ENCODE measurements at regions not wholly inside any gene's neighbourhood (a gene's known extent, or its start where the extent isn't known, plus 50 kb on each side); places are given as distances from the start of the nearest gene placed in this dataset.

- no peak for DNase-seq
These were observed 267.1 kb downstream of the RPLP1 start for GRCh38 chr15:69719527-69720240.

GRCh38 chr15:69720536-69720935 lies 267.9 kb downstream of the RPLP1 start:
- no peak for DNase-seq

GRCh38 chr15:69722924-69723323 lies 270.3 kb downstream of the RPLP1 start:
- DNase-seq = no peak

- DNase-seq = no peak
These were observed 270.9 kb downstream of the RPLP1 start for GRCh38 chr15:69723404-69724096.

DNA sequence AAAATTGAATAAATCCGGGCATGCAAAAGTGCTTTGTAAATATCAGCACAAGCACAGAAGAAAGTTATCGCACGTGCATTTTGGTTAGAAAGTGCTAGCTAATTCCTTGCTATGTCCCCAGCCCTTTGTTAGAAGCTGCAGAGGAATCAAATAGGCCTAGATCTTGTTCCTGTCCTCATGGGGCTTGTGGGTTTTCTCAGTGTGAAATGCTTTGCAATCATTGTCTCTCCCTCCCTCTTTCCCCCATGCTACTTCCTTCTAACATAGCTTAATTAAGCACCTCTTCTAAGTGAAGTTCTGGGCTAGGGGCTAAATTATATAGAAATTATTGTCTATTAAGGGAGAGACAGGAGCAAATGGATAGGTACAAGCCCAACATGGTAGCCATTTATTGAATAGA lies 271.7 kb downstream of the RPLP1 start:
- DNase-seq = no peak

GRCh38 chr15:69725275-69725674 lies 272.7 kb downstream of the RPLP1 start:
- no peak for DNase-seq

GRCh38 chr15:69725957-69726356 lies 273.3 kb downstream of the RPLP1 start:
- no peak for DNase-seq

DNA sequence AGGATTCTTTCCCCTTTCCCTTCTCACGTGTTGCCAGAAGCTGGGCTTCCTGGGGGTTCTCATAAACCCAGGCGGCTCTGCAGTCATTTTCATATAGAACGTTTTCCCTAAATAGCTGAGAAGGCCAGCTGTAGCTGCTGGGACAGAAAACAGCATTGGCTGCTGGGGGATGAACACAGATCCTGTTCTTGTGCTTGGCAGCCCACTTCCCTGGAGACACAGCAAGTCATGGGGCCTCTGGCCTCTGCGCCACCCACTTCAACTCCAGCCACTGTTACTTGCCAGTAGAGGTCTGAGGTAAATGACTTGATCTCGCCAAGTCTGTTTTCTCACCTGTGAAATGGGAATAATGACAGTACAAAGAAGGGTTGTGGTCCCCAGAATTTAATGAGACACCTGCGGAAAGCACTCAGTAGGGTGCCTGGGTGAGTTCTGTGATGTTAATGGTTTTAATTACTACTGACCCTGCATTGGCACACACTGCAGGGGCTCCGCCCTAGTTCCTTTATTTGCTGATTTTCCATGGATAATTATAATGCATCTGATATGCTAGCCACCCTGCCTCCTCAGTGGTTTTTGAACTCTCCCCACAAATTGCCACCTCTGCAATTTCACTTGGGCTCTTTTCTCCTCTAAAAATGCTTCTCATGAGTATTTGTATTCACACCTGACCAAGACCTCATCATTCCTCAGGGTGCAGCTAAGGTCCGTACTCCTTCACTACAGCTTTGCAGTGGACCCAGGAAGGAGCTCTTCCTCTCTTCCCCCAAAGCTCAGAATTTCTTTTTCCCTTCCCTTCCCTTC lies 274.7 kb downstream of the RPLP1 start:
- peak; percentile 50 for DNase-seq

DNA sequence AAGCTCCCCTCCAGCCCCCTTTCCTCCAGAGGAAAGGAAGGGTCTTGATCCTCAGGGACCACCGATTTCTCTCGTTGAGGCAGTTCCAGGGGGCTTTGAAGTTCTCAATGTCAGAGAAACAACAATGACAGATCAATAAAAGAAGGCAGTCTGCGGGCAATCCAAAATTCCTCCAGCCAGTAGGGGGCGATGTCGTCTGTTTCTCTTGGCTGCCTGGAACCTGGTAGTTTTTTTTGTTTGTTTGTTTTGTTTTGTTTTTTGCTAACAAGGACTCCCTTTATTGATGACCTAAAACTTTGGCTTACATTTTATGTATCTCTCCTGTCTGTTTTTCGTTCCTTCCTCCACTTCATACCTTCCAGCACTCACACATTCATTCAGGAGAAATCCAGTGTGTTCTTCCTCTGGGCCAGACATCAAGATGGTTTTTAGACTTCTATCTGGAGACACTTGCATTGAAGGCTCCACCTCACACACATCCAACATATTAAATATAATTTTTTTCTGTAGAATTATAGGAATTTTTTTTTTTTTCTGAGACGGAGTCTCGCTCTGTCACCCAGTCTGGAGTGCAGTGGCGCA lies 276.6 kb downstream of the RPLP1 start:
- no peak for DNase-seq

DNA sequence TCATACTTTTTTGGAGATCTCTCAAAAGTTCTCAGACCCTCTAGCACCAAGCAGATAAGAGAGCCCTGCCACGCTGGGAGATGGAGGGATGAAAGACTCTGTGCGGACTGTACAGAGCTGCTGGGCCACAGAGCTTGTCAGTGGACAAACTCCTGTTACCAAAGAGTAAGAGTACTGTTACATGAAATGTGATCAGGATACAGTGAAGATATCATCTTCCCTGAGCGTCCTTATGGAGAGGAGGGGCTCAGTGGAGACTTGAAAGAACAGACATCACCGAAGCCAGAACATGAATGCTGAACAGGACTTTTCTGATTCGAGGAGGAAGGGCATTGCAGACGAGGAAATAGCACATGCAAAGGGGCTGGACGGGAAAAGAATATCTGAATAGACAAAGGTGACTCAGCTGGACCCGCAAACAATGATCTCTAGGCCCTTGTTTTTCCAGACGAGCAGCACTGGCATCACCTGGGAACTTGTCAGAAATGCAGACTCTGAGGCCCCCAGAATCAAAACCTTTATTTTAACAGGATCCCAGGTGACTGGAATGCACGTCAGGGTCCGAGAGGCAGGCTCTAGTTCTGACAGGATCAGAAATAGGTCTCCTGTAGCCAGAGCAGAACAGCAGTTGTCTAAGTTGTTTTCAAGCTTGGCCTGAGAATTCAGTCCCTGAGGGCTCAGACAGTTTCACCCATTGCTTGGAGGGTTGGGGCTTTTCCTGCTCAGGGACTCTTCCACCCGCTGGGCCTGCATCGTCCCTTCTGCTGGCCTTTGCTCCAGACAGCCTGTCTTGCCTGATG lies 277.9 kb downstream of the RPLP1 start:
- no peak for DNase-seq

DNA sequence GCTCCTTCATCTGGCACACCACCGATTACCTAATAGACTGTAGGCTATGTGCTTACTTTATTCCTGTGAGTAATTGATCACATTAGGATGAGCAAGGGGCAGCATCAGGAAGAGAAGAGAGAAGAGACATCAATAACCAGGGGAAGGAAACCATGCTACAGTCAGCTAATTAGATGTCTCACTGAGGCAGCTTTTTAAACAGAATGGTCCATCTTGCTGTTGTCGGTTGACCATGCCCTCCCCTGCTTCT lies 278.4 kb downstream of the RPLP1 start:
- DNase-seq = no peak

DNA sequence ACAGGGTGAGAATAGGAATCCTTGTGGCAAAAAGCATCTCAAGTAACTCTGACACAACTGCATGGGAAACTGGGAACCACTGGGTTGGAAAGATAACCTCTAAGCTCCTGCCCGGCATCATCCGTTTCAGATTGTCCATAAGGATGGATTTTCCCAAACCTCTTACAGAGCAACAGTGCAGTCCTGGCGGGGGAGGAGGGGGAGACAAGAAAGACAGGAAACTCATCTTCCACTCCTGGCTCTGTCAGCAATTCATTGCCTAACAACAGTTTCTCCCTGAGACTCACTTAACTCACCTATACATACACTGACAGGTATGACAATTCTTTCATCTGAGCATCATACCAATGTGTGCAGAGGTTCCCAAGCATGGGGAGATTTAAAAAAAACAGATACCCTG lies 279.0 kb downstream of the RPLP1 start:
- no peak for DNase-seq

GRCh38 chr15:69732133-69732532 lies 279.5 kb downstream of the RPLP1 start:
- no peak for DNase-seq

- no peak for DNase-seq
These were observed 282.1 kb downstream of the RPLP1 start for GRCh38 chr15:69734699-69735098.

GRCh38 chr15:69735121-69735520 lies 282.5 kb downstream of the RPLP1 start:
- DNase-seq = no peak

- DNase-seq = no peak
These were observed 283.5 kb downstream of the RPLP1 start for GRCh38 chr15:69736161-69736560.

- no peak for DNase-seq
These were observed 285.3 kb downstream of the RPLP1 start for GRCh38 chr15:69737916-69738315.

DNA sequence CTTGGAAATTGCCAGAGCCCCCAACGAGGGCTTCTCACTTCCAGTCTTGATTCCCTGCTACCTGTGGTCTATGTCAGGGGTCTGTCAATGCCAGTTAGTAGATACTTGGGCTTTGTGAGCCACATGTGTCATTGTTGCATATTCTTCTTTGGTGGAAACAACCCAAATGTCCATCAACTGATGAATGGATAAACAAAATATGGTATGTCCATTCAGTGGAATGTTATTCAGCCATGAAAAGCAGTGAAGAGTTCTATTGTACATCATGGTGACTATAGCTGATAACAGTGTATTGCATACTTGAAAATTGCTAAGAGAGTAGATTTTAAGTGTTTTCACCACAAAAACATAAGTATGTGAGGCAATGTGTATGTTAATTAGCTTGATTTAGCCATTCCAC lies 288.1 kb downstream of the RPLP1 start:
- no peak for DNase-seq

- DNase-seq = no peak
These were observed 289.7 kb downstream of the RPLP1 start for GRCh38 chr15:69742361-69742760.

DNA sequence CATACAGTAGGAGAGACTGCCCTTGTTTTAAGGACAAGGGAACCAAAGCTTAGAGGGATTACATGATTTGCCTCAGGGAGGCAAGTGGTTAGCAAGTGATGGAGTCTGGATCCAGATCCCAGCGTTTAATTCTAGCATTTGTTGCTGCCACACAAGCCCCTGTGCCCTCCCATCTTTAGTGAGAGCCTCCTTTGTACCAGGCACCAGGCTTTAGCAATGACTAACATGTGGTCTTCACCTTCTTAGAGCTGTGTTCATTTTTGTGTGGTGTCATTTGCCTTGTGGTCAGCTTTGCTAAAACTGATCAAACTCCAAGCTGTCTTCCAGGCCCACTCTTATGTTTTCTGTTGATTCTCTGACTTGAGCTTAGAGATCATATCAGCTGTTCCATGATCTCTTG lies 290.5 kb downstream of the RPLP1 start:
- no peak for DNase-seq

DNA sequence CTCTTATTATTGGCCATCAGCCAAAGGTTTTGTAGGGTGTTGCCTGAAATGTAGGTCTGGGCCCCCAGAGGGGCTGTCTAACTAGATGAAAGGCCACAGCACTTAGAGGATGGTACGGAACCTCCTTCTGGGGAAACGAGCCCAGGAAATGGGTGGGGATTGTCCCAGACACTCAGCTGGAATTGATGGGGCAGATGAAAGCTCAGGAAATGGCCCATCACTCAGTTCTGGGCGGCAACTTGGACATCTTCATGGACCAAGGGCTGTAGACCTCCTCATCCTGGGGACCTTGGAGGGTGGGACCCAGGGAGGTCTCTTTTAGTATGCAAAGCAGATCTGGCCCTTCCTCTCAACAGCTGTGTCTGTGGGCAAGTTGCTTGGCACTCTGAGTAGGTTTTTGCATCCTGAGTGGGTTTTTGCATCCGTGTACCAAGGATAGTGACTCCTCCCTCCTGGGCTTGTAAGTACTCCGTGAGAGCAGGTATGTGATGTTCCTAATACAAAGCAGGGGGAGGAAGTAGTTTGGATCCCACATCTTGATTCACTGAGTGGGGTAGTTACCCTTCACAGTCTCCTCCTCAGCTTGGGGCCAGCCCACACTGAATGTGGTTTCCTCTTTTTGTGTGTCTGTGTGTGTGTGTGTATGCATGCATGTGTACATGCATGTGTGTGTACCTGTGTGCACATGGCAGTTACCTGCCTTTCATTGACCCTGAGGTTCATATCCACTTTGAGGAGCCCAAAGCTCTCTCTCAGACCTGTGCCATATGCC lies 292.0 kb downstream of the RPLP1 start:
- no peak for DNase-seq

DNA sequence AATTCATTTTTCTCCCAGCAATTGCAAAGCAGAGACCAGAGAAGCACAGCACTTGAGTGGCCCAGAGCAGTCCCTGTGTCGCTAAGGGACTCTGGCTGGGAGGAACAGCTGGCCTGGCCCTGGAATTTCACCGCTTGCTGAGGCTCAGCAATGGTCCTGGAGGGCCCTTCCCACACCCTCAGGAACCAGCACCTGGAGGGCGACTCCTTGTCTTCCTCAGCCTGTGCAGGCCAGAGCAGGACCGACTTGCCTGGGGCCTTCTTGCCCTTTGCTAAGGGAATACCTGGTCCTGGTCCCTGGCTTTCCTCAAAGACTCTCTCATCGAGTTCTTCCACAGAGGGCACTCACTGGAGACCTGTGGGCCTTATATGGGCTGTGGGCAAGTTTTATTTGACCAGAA lies 294.6 kb downstream of the RPLP1 start:
- DNase-seq = no peak

Data from NCI-H1417 treated with DMSO at 0.1 percent for 48 hours (cell line).